Activated naive CD4-positive, alpha-beta T cell treated with Interleukin-2 at 50 U/mL for 16 hours (primary cell): ENCODE measurements at regions not wholly inside any gene's neighbourhood (a gene's known extent, or its start where the extent isn't known, plus 50 kb on each side); places are given as distances from the start of the nearest gene placed in this dataset.
"Not testable (repeated sequence)": the region's sequence is repeated elsewhere in the genome, so short reads cannot be mapped to it uniquely, and the experiment has no call there.

Experiments used
- DNase-seq: peaks from one replicate; pipeline ENCODE4 v3.0.0-alpha.2; 2020

GRCh38 chr4:159410076-159410777 is 307.3 kb downstream of the RAPGEF2 start:
- DNase-seq: no peak

GRCh38 chr4:159410891-159411290 is 308.0 kb downstream of the RAPGEF2 start:
- no peak for DNase-seq

DNA sequence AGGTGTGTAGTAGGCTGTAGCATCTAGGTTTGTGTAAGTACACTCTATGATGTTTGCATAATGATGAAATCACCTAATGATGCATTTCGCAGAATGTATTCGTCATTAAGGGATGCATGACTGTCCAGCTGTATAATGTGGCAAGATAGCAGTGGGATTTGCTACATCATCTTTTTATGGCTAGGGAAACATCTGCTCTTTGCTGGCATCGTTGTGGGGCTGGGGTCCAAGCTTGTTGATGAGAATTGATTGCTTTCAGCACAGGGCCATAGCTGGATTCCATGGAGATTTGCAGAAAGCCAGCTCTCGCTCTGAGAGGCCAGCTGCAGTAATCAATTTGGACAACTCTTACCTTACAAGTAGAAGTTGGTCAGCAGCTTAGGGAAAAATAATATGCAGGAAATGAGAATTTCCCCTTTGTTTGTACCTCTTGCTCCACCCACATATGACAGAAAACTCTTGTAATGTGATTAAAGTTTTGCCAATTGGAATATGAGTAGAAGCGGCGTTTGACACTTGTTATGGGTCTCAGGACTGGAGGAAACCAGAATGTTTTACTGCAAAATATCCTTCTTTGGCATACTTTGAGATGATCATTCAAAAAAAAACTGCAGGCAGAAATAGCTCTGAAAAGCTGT is 310.5 kb downstream of the RAPGEF2 start:
- DNase-seq: no peak

- DNase-seq: no peak
These were observed 311.4 kb downstream of the RAPGEF2 start for GRCh38 chr4:159414305-159414704.

- DNase-seq: no peak
These were observed 313.2 kb downstream of the RAPGEF2 start for GRCh38 chr4:159416073-159416472.

DNA sequence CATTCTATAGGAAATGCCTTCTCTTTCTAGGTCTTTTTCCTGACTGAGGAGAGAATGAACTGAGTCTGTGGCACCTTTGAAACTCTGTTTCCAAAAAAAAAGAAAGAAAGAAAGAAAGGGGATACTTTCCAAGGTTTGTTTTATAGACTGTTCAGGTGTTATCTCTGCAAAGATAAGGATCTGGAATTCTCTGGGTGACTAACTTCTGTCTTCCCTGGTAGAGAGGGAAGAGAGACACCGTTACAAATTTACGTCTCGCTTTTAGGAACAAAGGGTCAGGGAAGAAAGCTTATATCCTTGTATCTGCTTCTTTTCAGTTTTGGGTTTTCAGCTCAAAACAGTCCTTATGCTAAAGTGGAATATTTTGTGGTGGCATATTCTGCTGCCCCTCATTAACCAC is 314.1 kb downstream of the RAPGEF2 start:
- no peak for DNase-seq

DNA sequence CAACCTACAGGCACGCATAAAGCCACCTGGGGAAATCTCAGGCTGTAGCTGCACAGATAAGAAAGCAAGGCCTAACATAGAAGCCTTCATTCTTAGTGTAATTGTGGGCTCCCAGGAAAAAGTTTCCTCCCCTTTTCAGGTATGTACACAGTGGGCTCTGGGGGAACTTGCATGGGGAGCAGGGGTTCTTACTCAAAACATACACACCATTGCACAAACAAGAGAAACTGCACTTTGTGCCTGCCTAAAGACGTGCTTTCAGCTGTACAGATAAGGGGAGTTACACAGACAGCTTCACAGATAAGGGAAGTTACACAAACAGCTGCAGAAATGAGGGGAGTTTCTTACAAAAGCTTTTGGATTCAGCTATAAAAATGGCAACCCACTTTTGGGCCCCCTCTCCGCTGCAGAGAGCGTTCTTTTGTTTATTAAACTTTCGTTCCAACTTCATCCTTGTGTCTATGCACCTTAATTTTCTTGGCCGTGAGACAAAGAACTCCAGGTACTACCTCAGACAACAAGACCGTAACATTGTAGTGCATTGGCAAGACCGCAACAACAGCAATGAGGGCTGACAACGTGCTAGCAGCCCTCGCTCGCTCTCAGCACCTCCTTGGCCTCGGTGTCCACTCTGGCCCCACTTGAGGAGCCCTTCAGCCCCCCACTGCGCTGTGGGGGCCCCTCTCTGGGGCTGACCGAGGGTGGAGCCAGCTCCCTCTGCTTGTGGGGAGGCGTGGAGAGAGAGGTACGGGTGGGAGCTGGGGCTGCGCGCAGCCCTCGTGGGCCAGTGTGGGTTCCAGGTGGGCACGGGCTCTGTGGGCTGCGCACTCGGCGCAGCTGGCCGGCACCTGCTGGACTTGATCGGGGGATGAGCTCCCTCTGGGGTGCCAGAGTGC is 317.5 kb downstream of the RAPGEF2 start:
- DNase-seq: no peak

- not testable (repeated sequence) for DNase-seq
These were observed 318.2 kb downstream of the RAPGEF2 start for GRCh38 chr4:159421058-159421419.

DNA sequence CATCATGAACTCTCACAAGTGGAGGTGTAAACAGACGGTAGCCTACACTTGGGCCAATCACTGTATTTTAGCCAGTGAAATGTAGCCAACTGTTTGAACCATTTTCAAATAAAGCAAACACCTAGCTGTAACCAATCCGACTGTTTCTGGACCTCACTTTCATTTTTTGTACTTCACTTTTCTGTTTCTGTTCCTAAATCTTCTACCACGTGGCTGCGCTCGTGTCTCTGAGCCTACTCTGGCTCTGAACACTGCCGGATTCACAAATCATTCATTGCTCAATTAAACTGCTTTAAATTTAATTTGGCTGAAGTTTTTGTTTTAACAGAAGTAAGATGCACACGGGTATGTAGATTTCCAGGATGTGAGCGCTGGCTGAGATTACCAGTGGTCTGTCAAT is 319.1 kb downstream of the RAPGEF2 start:
- no peak for DNase-seq

- no peak for DNase-seq
These were observed 319.7 kb downstream of the RAPGEF2 start for GRCh38 chr4:159422626-159423025.

- DNase-seq: no peak
These were observed 322.9 kb downstream of the RAPGEF2 start for GRCh38 chr4:159425737-159426305.

DNA sequence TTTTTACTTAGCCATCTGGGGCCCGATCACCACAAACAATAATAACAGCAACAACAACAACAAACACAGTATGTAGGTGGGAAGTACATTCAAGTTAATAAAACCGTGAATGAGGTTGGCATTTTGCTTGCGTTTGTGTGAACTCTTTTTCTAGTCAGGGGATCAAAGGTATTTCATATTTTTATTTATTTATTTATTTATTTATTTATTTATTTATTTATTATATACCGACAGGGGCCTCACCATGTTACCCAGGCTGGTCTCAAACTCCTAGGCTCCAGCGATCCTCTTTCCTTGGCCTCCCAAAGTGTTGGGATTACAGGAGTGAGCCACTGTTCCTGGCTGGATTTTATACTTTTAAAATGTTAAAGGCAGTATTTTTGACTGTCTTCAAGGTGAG is 325.4 kb downstream of the RAPGEF2 start:
- DNase-seq: no peak

DNA sequence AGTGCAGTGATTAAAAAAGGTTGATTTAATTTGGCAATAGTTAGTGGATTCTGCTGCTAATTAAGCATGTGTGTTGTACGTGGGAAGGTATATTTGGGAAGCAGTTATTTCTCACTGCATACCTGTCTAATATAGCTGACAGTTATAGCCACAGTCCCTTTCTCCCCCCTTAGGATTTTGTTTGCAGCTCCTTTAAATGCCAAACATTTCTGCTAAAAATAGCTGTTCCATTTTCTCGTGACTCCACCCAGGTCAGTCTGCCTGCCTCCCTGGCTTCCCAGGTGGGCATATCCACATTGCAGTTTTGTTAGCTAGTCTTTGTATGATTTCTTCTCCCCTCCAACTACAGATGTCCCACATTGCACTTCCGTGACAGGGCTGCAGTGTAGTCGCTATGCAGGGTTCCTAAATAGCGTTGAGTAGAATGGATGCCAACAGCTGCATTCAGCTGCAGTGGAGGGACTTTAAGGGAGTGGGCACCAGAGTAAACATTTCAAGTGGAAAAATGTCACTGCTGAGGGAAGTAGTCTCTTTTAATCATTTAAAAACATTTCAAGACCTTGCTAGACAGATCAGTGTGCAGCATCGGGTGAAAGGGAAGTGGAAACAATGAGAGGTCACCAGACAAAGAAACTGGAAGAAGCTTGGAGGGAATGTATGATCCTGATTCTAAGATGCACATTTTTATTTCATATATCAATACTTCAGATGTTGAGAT is 326.3 kb downstream of the RAPGEF2 start:
- DNase-seq: no peak

- no peak for DNase-seq
These were observed 326.8 kb downstream of the RAPGEF2 start for GRCh38 chr4:159429693-159430035.

- no peak for DNase-seq
These were observed 328.0 kb downstream of the RAPGEF2 start for GRCh38 chr4:159430896-159431295.

GRCh38 chr4:159432436-159432835 is 329.6 kb downstream of the RAPGEF2 start:
- no peak for DNase-seq

DNA sequence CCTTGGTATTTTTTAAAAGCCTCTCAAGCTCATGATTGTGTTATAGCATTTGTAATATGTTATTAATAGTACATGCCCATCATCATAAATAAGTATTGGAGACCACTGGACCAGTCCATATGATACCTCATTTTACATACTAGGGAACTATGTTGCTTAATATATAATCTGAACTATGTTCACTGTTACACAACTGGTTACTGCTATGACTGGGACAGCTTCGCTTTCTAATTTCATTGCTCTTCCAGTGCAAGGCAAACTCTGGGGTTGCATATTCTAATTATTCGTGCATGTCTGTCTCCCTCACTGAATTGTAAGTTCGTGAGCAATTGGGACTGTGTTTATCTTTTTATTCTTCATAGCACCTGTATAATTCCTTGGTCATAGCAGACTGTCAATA is 330.5 kb downstream of the RAPGEF2 start:
- no peak for DNase-seq

GRCh38 chr4:159434114-159434870 is 331.4 kb downstream of the RAPGEF2 start:
- DNase-seq: no peak

DNA sequence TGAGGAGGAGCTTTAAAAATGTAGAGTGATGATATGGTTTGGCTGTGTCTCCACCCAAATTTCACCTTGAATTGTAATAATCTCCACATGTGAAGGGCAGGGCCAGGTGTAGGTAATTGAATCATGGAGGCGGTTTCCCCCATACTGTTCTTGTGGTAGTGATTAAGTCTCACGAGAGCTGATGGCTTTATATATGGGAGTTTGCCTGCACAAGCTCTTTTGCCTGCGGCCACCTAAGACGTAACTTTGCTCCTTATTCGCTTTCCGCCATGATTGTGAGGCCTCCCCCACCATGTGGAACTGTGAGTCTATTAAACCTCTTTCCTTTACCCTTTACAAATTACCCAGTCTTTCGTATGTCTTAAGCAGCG is 332.0 kb downstream of the RAPGEF2 start:
- DNase-seq: no peak

DNA sequence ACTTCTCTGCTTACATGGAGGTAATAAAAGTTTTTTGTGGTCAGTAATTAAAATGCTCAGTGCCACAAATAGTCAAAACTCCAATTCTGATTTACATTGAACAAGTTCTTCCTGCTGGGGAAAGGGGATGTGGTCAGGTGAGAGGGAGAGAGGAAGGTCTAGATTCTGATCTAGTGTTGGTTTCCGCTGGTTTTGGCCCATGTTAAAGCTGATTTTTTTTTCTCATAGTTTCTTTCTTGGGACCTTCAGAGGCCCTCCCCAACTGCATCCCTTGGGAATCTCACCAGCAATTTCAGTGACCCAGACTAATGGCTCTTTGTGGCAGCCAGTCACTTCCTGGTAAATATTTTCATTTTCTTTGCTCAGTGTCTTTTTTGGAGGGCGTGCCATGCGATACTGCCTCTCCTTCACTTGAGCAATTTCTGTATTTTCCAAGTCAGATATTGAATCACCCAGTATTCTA is 332.7 kb downstream of the RAPGEF2 start:
- no peak for DNase-seq

- DNase-seq: no peak
These were observed 341.1 kb downstream of the RAPGEF2 start for GRCh38 chr4:159443975-159444374.

DNA sequence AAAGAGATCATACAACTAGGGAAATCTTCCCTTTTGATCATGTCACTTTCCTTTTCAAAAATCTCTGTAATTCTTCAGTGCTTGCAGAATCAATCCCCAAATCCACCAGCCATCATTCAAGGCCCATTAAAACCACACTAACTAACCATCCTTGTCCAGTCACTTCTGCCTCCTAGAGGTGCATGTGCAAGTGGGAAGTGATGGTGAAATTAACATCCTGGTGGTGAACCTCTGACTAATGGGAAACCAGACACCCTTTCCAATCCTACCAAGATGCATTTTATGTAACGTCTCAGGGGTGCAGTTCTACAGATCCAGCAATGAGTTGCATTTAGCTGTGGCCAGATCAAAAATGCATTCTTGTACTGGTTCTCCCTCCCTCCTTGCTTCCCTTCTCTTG is 341.8 kb downstream of the RAPGEF2 start:
- no peak for DNase-seq
